K562 (cell line): ENCODE measurements at regions not wholly inside any gene's neighbourhood (a gene's known extent, or its start where the extent isn't known, plus 50 kb on each side); places are given as distances from the start of the nearest gene placed in this dataset.

Experiments
- ATAC-seq: fragments of 200-7000 bp; cut with Tn5 transposase; 3 replicates; pipeline ENCODE4 v1.9.1; 2020; ENCODE audit warnings: moderate library complexity
- BruUV-seq: library from RNA; stranded (reverse); fragments of 400-500 nt; replicated peaks from 2 replicates; lab custom pipeline; 2021; lab: Mats Ljungman, UMichigan
- CTCF ChIA-PET: fragments of 300-600 bp; formaldehyde crosslinking; extraction: SDS; loops from one replicate; lab custom pipeline; 2021; ENCODE audit warnings: low intra/inter-chr PET ratio; lab: Yijun Ruan, JAX
- POLR2A ChIA-PET: fragments of 300-600, 350-650 bp; sonication (Branson Sonifier 250); formaldehyde crosslinking; extraction: SDS; loops from one replicate; lab custom pipeline; 2021; ENCODE audit warnings: antibody characterized with exemption, inconsistent platforms; lab: Yijun Ruan, JAX
- DNase-seq, 4 experiments: peaks; one replicate each; pipeline versions ENCODE4 v3.0.0 to v3.0.0-alpha.2; 2011 to 2018; ENCODE audit warnings: low spot score in 3 of 4, mixed read lengths in 3 of 4; ENCODE audit errors: extremely low read depth in 1 of 4
- FAIRE-seq: peaks from 2 replicates; lab custom pipeline; 2011; peaks lifted over from hg19 to GRCh38; lab: Jason Lieb, UNC
- H2AFZ ChIP-seq: 2 replicates; pipeline ENCODE4 v1.6.0; 2011; ENCODE audit warnings: low read depth, low read length, control low read depth, inconsistent platforms
- H3K27ac ChIP-seq: fragments of 200-600 bp; 3 replicates; pipeline ENCODE4 v1.8.0; 2011; ENCODE audit warnings: low read depth, mild to moderate bottlenecking, control low read depth, inconsistent platforms, low read length, moderate library complexity, mixed read lengths; ENCODE audit errors: extremely low read depth
- H3K27me3 ChIP-seq, 2 experiments: fragments of 300-600 bp in 1 of 2; 2 replicates in 1 of 2; 3 replicates in 1 of 2; pipeline versions ENCODE4 v1.6.0 to v1.8.0; 2011; ENCODE audit warnings: inconsistent platforms in 2 of 2, low read length in 2 of 2, mild to moderate bottlenecking in 1 of 2, mixed read lengths in 1 of 2, moderate library complexity in 1 of 2; ENCODE audit not compliant: control insufficient read depth in 2 of 2, insufficient read depth in 2 of 2
- H3K36me3 ChIP-seq: fragments of 300-600 bp; 3 replicates; pipeline ENCODE4 v1.8.0; 2011; ENCODE audit warnings: mild to moderate bottlenecking, low read length, inconsistent platforms; ENCODE audit not compliant: control insufficient read depth, insufficient read depth
- H3K4me1 ChIP-seq, 2 experiments: fragments of 200-600 bp in 1 of 2; replicated peaks in 1 of 2; 2 replicates in 1 of 2; 3 replicates in 1 of 2; pipeline versions ENCODE4 v1.5.1 to v1.8.0; 2011; ENCODE audit warnings: inconsistent platforms in 2 of 2, low read length in 2 of 2, mild to moderate bottlenecking in 1 of 2, mixed read lengths in 1 of 2, moderate library complexity in 1 of 2; ENCODE audit not compliant: control insufficient read depth in 2 of 2, insufficient read depth in 2 of 2
- H3K4me2 ChIP-seq: 2 replicates; pipeline ENCODE4 v1.6.1; 2011; ENCODE audit warnings: low read length, control low read depth, inconsistent platforms, mixed read lengths; ENCODE audit not compliant: insufficient read depth
- H3K4me3 ChIP-seq: fragments of 200-600 bp; sonication (generic), shearing (Covaris generic); 2 replicates; pipeline ENCODE4 v1.5.1; 2016; ENCODE audit warnings: control low read depth, inconsistent platforms
- H3K79me2 ChIP-seq: fragments of 200-600 bp; 3 replicates; pipeline ENCODE4 v1.8.0; 2011; ENCODE audit warnings: low read length, inconsistent platforms; ENCODE audit not compliant: control insufficient read depth, insufficient read depth
- H3K9ac ChIP-seq, 2 experiments: 2 replicates each; pipeline versions ENCODE4 v1.6.0 to v1.6.1; 2011; ENCODE audit warnings: low read depth in 2 of 2, low read length in 2 of 2, control low read depth in 1 of 2, inconsistent platforms in 1 of 2, mild to moderate bottlenecking in 1 of 2, mixed read lengths in 1 of 2; ENCODE audit not compliant: insufficient read depth in 1 of 2
- H3K9me1 ChIP-seq: one replicate; pipeline ENCODE4 v1.6.0; 2011; ENCODE audit warnings: inconsistent platforms, mild to moderate bottlenecking, low read length, moderate library complexity; ENCODE audit not compliant: control insufficient read depth, insufficient read depth
- H3K9me3 ChIP-seq: replicated peaks from 2 replicates; pipeline ENCODE4 v1.5.1; 2011; ENCODE audit warnings: low read depth, low read length, inconsistent platforms; ENCODE audit not compliant: control insufficient read depth, insufficient read depth
- H4K20me1 ChIP-seq: replicated peaks from 2 replicates; pipeline ENCODE4 v1.6.1; 2011; ENCODE audit warnings: low read length, inconsistent platforms, mixed read lengths; ENCODE audit not compliant: control insufficient read depth, insufficient read depth
- ARID2 ChIP-seq: fragments of 450-650 bp; IDR thresholded peaks from 2 replicates; pipeline ENCODE4 v1.6.1; 2017; ENCODE audit warnings: antibody characterized with exemption, mild to moderate bottlenecking
- ESRRA ChIP-seq: fragments of 450-650 bp; IDR thresholded peaks from 2 replicates; pipeline ENCODE4 v1.6.1; 2014; ENCODE audit warnings: low read depth, mild to moderate bottlenecking, moderate library complexity, borderline replicate concordance
- FOXK1 ChIP-seq: sonication (generic); formaldehyde crosslinking; IDR thresholded peaks from 2 replicates; pipeline ENCODE4 v1.8.0; 2022; ENCODE audit warnings: missing genetic modification reagents, mild to moderate bottlenecking, borderline replicate concordance
- FOXK2 ChIP-seq, 2 experiments: fragments of 450-650 bp; IDR thresholded peaks in 1 of 2; conservative IDR thresholded peaks in 1 of 2; 2 replicates each; pipeline ENCODE4 v1.6.1; 2016; ENCODE audit warnings: low read depth in 2 of 2, mild to moderate bottlenecking in 1 of 2
- ILF3 ChIP-seq: fragments of 450-650 bp; IDR thresholded peaks from 2 replicates; pipeline ENCODE4 v1.6.1; 2018; ENCODE audit warnings: antibody characterized with exemption, mild to moderate bottlenecking, moderate library complexity, borderline replicate concordance
- KAT8 ChIP-seq: fragments of 450-650 bp; IDR thresholded peaks from 2 replicates; pipeline ENCODE4 v1.6.1; 2016; ENCODE audit warnings: low read depth, mild to moderate bottlenecking
- MECOM ChIP-seq: fragments of 250-450 bp; sonication (Bioruptor Pico); IDR thresholded peaks from 2 replicates; pipeline ENCODE4 v1.8.0; 2022; ENCODE audit warnings: inconsistent platforms
- MTA2 ChIP-seq: fragments of 450-650 bp; IDR thresholded peaks from 2 replicates; pipeline ENCODE4 v1.6.1; 2016; ENCODE audit warnings: low read depth
- NFE2 ChIP-seq: IDR thresholded peaks from 2 replicates; pipeline ENCODE4 v1.6.1; 2014; ENCODE audit warnings: antibody characterized with exemption, low read depth
- NRF1 ChIP-seq, 2 experiments: fragments of 450-650 bp; IDR thresholded peaks in 1 of 2; conservative IDR thresholded peaks in 1 of 2; 2 replicates each; pipeline ENCODE4 v1.6.1; 2014; ENCODE audit warnings: mild to moderate bottlenecking in 2 of 2
- POLR2AphosphoS2 ChIP-seq: IDR thresholded peaks from 2 replicates; pipeline ENCODE4 v1.6.1; 2012; ENCODE audit warnings: low read length, improper control_type of control experiment
- XRCC5 ChIP-seq: fragments of 200-400 bp; formaldehyde crosslinking; IDR thresholded peaks from 2 replicates; pipeline ENCODE4 v1.6.1; 2017; ENCODE audit warnings: low read depth, mild to moderate bottlenecking, low read length
- ZBTB9 ChIP-seq: fragments of 450-650 bp; formaldehyde crosslinking; IDR thresholded peaks from 2 replicates; pipeline ENCODE4 v1.4.0; 2020; ENCODE audit warnings: mild to moderate bottlenecking, moderate library complexity
- ZNF57 ChIP-seq: fragments of 450-650 bp; formaldehyde crosslinking; IDR thresholded peaks from 2 replicates; pipeline ENCODE4 v1.4.0; 2020; ENCODE audit warnings: mild to moderate bottlenecking, moderate library complexity
- ZNF77 ChIP-seq: fragments of 250-450 bp; sonication (Bioruptor Pico); IDR thresholded peaks from 2 replicates; pipeline ENCODE4 v1.5.0; 2020
- WGBS: fragments of 100-300 bp; shearing (Covaris generic); methylation state at CpG from one replicate; pipeline ENCODE4 v1.1.6; 2016; ENCODE audit warnings: low coverage, mixed read lengths; ENCODE audit not compliant: insufficient coverage; ENCODE audit errors: missing lambda C conversion rate; 5-methylcytosine and 5-hydroxymethylcytosine counted together
- in situ Hi-C: fragments of 300-500 bp; cut with MboI; formaldehyde crosslinking; loops from 4 replicates; pipeline ENCODE4 v1.15.0; 2018; ENCODE audit warnings: inconsistent platforms, mixed read lengths
- intact Hi-C: fragments of 100-400 bp; cut with micrococcal nuclease; formaldehyde crosslinking; loops from 2 replicates; pipeline ENCODE4 v1.14.2; 2022
- TF ChIP-seq, protein P1 (sequence below): sonication (generic); formaldehyde crosslinking; IDR thresholded peaks from 2 replicates; pipeline ENCODE4 v1.8.0; 2022; ENCODE audit warnings: mild to moderate bottlenecking, missing genetic modification reagents

DNA sequence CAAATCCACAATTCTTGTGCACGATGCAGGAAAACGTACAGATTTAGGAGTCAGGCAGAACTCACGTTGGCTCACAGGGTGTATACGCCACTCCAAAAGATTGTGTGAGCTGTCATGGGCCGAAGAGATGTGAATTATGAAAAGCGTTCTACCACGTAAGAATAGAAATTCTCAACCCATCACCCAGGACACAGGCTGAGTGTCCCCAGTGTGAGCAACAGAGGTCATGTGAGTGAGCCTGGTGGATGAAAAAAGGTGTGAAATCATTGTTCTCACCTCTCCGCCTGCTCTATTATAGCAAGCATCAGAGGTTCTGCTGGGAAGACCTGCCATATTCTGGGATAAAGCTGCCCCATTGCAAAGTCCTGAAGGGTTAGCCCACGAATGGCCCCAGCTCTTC, 235.0 kb downstream of the MN1 start:
- WGBS, result 0% methylated on average over 4 of the region's 9 CpGs
- no peaks in the 10 kb centered on the region for H3K36me3 ChIP-seq
- BruUV-seq, result no TSS peak
- no peak overlapping the region for H2AFZ ChIP-seq
- ChIA-PET POLR2A (interaction anchor here (1.2 kb wide), 1 partner anchor 12 kb away, joined by 4 read pairs; no protein-coding TSS in a partner anchor), CTCF (no interaction called here)
- no peak overlapping the region for H3K9ac ChIP-seq
- H3K27ac ChIP-seq, result no peak overlapping the region
- no peaks in the 10 kb centered on the region for H4K20me1 ChIP-seq
- intact Hi-C loops, result no loop called here
- H3K4me2 ChIP-seq, result no peak overlapping the region
- in situ Hi-C loops, result no loop called here
- no peaks in the 10 kb centered on the region for H3K9me1 ChIP-seq
- H3K27me3 ChIP-seq, result peaks cover 0 to 10% of the 10 kb centered on the region in 2 experiments; a peak in 2 of 5 replicates
- no peaks in the 10 kb centered on the region for H3K9me3 ChIP-seq
- TF ChIP-seq MTA2 (no peak), ZNF57 (no peak), FOXK1 (no peak), NFE2 (no peak), XRCC5 (no peak), ZBTB9 (CRISPR knock-in tag) (no peak), KAT8 (no peak), MECOM (CRISPR knock-in tag) (no peak), FOXK2 (conservative IDR thresholded peaks at IDR 0.05 in 1 of 2, IDR thresholded peaks at IDR 0.05 in 1 of 2; ENCODE audit: low read depth in 2 of 2) (no peak), ARID2 (no peak), POLR2AphosphoS2 (no peak), ZNF77 (no peak), NRF1 (conservative IDR thresholded peaks at IDR 0.05 in 1 of 2, IDR thresholded peaks at IDR 0.05 in 1 of 2) (no peak), ESRRA (no peak), ILF3 (no peak)
- TF ChIP-seq, protein P1, sequence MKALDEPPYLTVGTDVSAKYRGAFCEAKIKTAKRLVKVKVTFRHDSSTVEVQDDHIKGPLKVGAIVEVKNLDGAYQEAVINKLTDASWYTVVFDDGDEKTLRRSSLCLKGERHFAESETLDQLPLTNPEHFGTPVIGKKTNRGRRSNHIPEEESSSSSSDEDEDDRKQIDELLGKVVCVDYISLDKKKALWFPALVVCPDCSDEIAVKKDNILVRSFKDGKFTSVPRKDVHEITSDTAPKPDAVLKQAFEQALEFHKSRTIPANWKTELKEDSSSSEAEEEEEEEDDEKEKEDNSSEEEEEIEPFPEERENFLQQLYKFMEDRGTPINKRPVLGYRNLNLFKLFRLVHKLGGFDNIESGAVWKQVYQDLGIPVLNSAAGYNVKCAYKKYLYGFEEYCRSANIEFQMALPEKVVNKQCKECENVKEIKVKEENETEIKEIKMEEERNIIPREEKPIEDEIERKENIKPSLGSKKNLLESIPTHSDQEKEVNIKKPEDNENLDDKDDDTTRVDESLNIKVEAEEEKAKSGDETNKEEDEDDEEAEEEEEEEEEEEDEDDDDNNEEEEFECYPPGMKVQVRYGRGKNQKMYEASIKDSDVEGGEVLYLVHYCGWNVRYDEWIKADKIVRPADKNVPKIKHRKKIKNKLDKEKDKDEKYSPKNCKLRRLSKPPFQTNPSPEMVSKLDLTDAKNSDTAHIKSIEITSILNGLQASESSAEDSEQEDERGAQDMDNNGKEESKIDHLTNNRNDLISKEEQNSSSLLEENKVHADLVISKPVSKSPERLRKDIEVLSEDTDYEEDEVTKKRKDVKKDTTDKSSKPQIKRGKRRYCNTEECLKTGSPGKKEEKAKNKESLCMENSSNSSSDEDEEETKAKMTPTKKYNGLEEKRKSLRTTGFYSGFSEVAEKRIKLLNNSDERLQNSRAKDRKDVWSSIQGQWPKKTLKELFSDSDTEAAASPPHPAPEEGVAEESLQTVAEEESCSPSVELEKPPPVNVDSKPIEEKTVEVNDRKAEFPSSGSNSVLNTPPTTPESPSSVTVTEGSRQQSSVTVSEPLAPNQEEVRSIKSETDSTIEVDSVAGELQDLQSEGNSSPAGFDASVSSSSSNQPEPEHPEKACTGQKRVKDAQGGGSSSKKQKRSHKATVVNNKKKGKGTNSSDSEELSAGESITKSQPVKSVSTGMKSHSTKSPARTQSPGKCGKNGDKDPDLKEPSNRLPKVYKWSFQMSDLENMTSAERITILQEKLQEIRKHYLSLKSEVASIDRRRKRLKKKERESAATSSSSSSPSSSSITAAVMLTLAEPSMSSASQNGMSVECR, result no peak
- TF ChIP-seq, all 486 proteins: peak for 0
- H3K4me3 ChIP-seq, result no peak overlapping the region
- DNase-seq, result no peak
- H3K4me1 ChIP-seq, result no peaks in the 10 kb centered on the region
- no peak for FAIRE-seq
- ATAC-seq, result no peak
- no peaks in the 10 kb centered on the region for H3K79me2 ChIP-seq
